ENCODE measurements at regions not wholly inside any gene's neighbourhood (a gene's known extent, or its start where the extent isn't known, plus 50 kb on each side); places are given as distances from the start of the nearest gene placed in this dataset.

DNA sequence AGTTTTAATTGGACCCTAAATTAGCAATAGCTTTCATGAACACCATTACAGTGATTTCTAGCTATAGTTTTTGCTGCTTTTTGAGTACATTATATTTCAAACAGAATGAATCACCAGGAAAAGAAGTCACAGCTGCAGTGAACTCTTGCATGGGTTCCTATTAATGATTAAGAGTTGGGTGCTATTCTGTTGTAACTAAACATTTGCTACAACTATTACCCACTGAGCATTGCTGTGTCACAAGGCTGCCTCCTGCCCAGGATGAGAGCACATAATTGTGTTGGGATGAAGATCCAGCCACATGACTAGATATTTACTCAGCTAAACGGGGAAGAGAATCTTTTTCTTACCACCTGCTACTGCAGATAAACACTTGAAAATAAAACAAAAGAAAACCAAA is 152.7 kb downstream of the GXYLT1 start:
- Histone ChIP-seq H3K9me3 (replicated peaks; ENCODE audit: control insufficient read depth, insufficient read depth, low read length) (no peaks in the 10 kb centered on the region), H2AFZ (ENCODE audit: control insufficient read depth, low read depth, low read length) (no peak overlapping the region), H3K4me3 (no peak overlapping the region), H3K9ac (ENCODE audit: control insufficient read depth, insufficient read depth, low read length) (no peak overlapping the region), H3K4me1 (ENCODE audit: control insufficient read depth, insufficient read depth, low read length) (no peaks in the 10 kb centered on the region), H3K4me2 (ENCODE audit: control insufficient read depth, insufficient read depth) (no peak overlapping the region), H3K36me3 (ENCODE audit: control insufficient read depth in 2 of 2, insufficient read depth in 2 of 2, low read length in 1 of 2) (no peaks in the 10 kb centered on the region), H4K20me1 (ENCODE audit: control insufficient read depth, insufficient read depth) (no peaks in the 10 kb centered on the region), H3K79me2 (ENCODE audit: control insufficient read depth, insufficient read depth, low read length) (no peaks in the 10 kb centered on the region), H3K27me3 (replicated peaks in 1 of 2; ENCODE audit: control insufficient read depth in 2 of 2, insufficient read depth in 2 of 2, low read length in 1 of 2) (no peaks in the 10 kb centered on the region), H3K27ac (ENCODE audit: control insufficient read depth, insufficient read depth) (no peak overlapping the region)
- in situ Hi-C loops (cut with MboI) (no loop called here), intact Hi-C loops (cut with micrococcal nuclease; ENCODE audit: unreplicated experiment) (no loop called here)
- BruUV-seq (replicated peaks): no TSS peak
- DNase-seq (ENCODE audit: low read depth, low spot score) (no peak), FAIRE-seq (no peak), ATAC-seq (no peak)
- RAD21 ChIA-PET (ENCODE audit: unreplicated experiment): no interaction called here
- CTCF ChIA-PET: interaction anchor here (3.5 kb wide), 1 partner anchor 32 kb away, joined by 13 read pairs; no protein-coding TSS in a partner anchor
- POLR2A ChIA-PET: no interaction called here
- TF ChIP-seq TARDBP (IDR thresholded peaks at IDR 0.05; ENCODE audit: borderline replicate concordance): no peak
- no peak for TF ChIP-seq SP1 (IDR thresholded peaks at IDR 0.05; ENCODE audit: low read depth, low read length)
- TF ChIP-seq TAF1 (IDR thresholded peaks at IDR 0.05; ENCODE audit: borderline replicate concordance, low read depth, low read length): no peak
- TF ChIP-seq POU2F2 (IDR thresholded peaks at IDR 0.05; ENCODE audit: borderline replicate concordance, low read depth, low read length): no peak
- no peak for TF ChIP-seq ZNF622 (IDR thresholded peaks at IDR 0.05)
- no peak for TF ChIP-seq EED (IDR thresholded peaks at IDR 0.05; ENCODE audit: low read depth)
- no peak for TF ChIP-seq RELA (IDR thresholded peaks at IDR 0.05; ENCODE audit: borderline replicate concordance, partially characterized antibody)
- no peak for TF ChIP-seq SREBF2 (IDR thresholded peaks at IDR 0.05; ENCODE audit: low read length)
- TF ChIP-seq ZNF274 (IDR thresholded peaks at IDR 0.05; ENCODE audit: insufficient read depth, insufficient read length): no peak
- no peak for TF ChIP-seq ZBED1 (IDR thresholded peaks at IDR 0.05; ENCODE audit: borderline replicate concordance)
- no peak for TF ChIP-seq ESRRA (IDR thresholded peaks at IDR 0.05; ENCODE audit: low read length)
- TF ChIP-seq MTA3 (IDR thresholded peaks at IDR 0.05; ENCODE audit: borderline replicate concordance, low read length): no peak
- no peak for TF ChIP-seq DPF2 (IDR thresholded peaks at IDR 0.05)
- TF ChIP-seq CREB1 (IDR thresholded peaks at IDR 0.05; ENCODE audit: low read depth): no peak
- no peak for TF ChIP-seq PAX8 (IDR thresholded peaks at IDR 0.05)
- no peak for TF ChIP-seq POLR2A (IDR thresholded peaks at IDR 0.05; ENCODE audit: low read depth, low read length)
- no peak for TF ChIP-seq SRF (IDR thresholded peaks at IDR 0.05; ENCODE audit: low read depth in 2 of 2, low read length in 2 of 2)
- no peak for TF ChIP-seq SIX5 (IDR thresholded peaks at IDR 0.05; ENCODE audit: low read depth, low read length, severe bottlenecking)
- TF ChIP-seq CBX5 (IDR thresholded peaks at IDR 0.05; ENCODE audit: low read depth): no peak
- 13% methylated on average over 1 of the region's 1 CpG for WGBS (ENCODE audit: insufficient coverage, insufficient replicate concordance, low lambda C conversion rate, missing lambda C conversion rate)
- SMC1A ChIA-PET (ENCODE audit: uncharacterized antibody, unreplicated experiment): interaction anchor here (1.3 kb wide), 1 partner anchor 32 kb away, joined by 3 read pairs; no protein-coding TSS in a partner anchor

Data from GM12878 (cell line).